Tibial artery (tissue), 4 donors: ENCODE measurements at regions not wholly inside any gene's neighbourhood (a gene's known extent, or its start where the extent isn't known, plus 50 kb on each side); places are given as distances from the start of the nearest gene placed in this dataset.

Experiments
- DNase-seq, 2 donors: peaks; one replicate each; pipeline ENCODE4 v3.0.0-alpha.2; 2019
- H3K27ac ChIP-seq, 2 donors: fragments of 200-600 bp; sonication (generic) in 1 of 2; 1 replicate in 1 of 2; 2 replicates in 1 of 2; pipeline ENCODE4 v1.5.1; 2018 to 2019; ENCODE audit warnings: mild to moderate bottlenecking in 1 of 2
- H3K27me3 ChIP-seq, 2 donors: fragments of 200-600 bp; sonication (generic) in 1 of 2; one replicate each; pipeline versions ENCODE4 v1.5.1 to v1.6.0; 2016 to 2019
- H3K36me3 ChIP-seq, 3 donors: fragments of 200-600 bp; sonication (generic) in 2 of 3; one replicate each; pipeline ENCODE4 v1.5.1; 2016 to 2019; ENCODE audit warnings: mild to moderate bottlenecking in 2 of 3
- H3K4me1 ChIP-seq, 4 donors: fragments of 200-600 bp; sonication (generic) in 2 of 4; 1 replicate in 3 of 4; 2 replicates in 1 of 4; pipeline ENCODE4 v1.5.1; 2016 to 2019
- H3K4me3 ChIP-seq, 2 donors: fragments of 200-600 bp; sonication (generic) in 1 of 2; 1 replicate in 1 of 2; 2 replicates in 1 of 2; pipeline ENCODE4 v1.5.1; 2018 to 2019; ENCODE audit warnings: mild to moderate bottlenecking in 2 of 2
- H3K9me3 ChIP-seq, 3 donors: fragments of 200-600 bp; sonication (generic) in 1 of 3; one replicate each; pipeline ENCODE4 v1.5.1; 2016 to 2019
- intact Hi-C: fragments of 100-400 bp; cut with DNase I; formaldehyde crosslinking; loops from one replicate; pipeline ENCODE4 v1.15.0; 2023; ENCODE audit warnings: low total_unique reads
- TF ChIP-seq, protein P1 (sequence below), 2 experiments: fragments of 200-600 bp in 1 of 2; fragments of 450-650 bp in 1 of 2; IDR thresholded peaks; one replicate each; pipeline ENCODE4 v1.5.1; 2017 to 2019; ENCODE audit warnings: antibody characterized with exemption in 2 of 2, mild to moderate bottlenecking in 1 of 2, moderate library complexity in 1 of 2

DNA sequence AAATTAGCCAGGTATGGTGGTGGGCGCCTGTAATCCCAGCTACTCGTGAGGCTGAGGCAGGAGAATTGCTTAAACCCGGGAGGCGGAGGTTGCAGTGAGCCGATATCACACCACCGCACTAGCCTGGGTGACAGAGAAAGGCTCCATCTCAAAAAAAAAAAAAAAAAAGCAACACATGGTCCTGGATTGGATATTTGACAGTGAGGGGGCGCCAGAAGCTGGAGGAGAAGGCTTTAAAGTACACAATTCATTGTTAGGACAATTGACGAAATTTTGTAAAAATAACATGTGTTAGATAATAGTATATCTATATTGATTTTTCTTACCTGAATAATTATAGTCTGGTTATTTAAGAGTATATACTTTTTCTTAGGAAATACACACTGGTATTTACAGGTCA lies 50.2 kb upstream of the USP25 start:
- no peaks in the 10 kb centered on the region for H3K4me1 ChIP-seq
- TF ChIP-seq, protein P1, sequence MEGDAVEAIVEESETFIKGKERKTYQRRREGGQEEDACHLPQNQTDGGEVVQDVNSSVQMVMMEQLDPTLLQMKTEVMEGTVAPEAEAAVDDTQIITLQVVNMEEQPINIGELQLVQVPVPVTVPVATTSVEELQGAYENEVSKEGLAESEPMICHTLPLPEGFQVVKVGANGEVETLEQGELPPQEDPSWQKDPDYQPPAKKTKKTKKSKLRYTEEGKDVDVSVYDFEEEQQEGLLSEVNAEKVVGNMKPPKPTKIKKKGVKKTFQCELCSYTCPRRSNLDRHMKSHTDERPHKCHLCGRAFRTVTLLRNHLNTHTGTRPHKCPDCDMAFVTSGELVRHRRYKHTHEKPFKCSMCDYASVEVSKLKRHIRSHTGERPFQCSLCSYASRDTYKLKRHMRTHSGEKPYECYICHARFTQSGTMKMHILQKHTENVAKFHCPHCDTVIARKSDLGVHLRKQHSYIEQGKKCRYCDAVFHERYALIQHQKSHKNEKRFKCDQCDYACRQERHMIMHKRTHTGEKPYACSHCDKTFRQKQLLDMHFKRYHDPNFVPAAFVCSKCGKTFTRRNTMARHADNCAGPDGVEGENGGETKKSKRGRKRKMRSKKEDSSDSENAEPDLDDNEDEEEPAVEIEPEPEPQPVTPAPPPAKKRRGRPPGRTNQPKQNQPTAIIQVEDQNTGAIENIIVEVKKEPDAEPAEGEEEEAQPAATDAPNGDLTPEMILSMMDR (IDR thresholded peaks at IDR 0.05) = no peak
- intact Hi-C loops = no loop called here
- no peak for DNase-seq
- H3K27ac ChIP-seq = no peak overlapping the region
- no peaks in the 10 kb centered on the region for H3K9me3 ChIP-seq
- no peaks in the 10 kb centered on the region for H3K36me3 ChIP-seq
- H3K27me3 ChIP-seq = no peaks in the 10 kb centered on the region
- H3K4me3 ChIP-seq = no peak overlapping the region
